GM06990 (cell line): ENCODE measurements at regions not wholly inside any gene's neighbourhood (a gene's known extent, or its start where the extent isn't known, plus 50 kb on each side); places are given as distances from the start of the nearest gene placed in this dataset.

Source experiments
- DNase-seq: peaks from one replicate; pipeline ENCODE4 v3.0.0-alpha.2; 2011; ENCODE audit not compliant: insufficient read length; ENCODE audit errors: extremely low read depth
- H3K27me3 ChIP-seq: replicated peaks from 2 replicates; pipeline ENCODE4 v1.6.0; 2011; ENCODE audit warnings: low read length; ENCODE audit not compliant: control insufficient read depth, insufficient read depth
- H3K36me3 ChIP-seq: 2 replicates; pipeline ENCODE4 v1.5.1; 2011; ENCODE audit warnings: low read length; ENCODE audit not compliant: control insufficient read depth, insufficient read depth
- H3K4me3 ChIP-seq: replicated peaks from 2 replicates; pipeline ENCODE4 v1.5.1; 2011; ENCODE audit warnings: low read depth, mild to moderate bottlenecking, control low read depth, low read length
- CTCF ChIP-seq: IDR thresholded peaks from 2 replicates; pipeline ENCODE4 v1.5.1; 2011; ENCODE audit warnings: low read length, control low read depth, mild to moderate bottlenecking, inconsistent platforms; ENCODE audit not compliant: insufficient read depth, poor library complexity, severe bottlenecking

GRCh38 chr2:215839309-215839708 is 174.0 kb downstream of the MREG start:
- no peak for DNase-seq
- no peak overlapping the region for H3K4me3 ChIP-seq
- H3K36me3 ChIP-seq = no peaks in the 10 kb centered on the region
- no peak for TF ChIP-seq CTCF
- H3K27me3 ChIP-seq = no peaks in the 10 kb centered on the region

GRCh38 chr2:215836881-215837280 is 176.5 kb downstream of the MREG start:
- Histone ChIP-seq H3K27me3 (no peaks in the 10 kb centered on the region), H3K4me3 (no peak overlapping the region), H3K36me3 (no peaks in the 10 kb centered on the region)
- no peak for DNase-seq
- no peak for TF ChIP-seq CTCF

GRCh38 chr2:215835657-215836056 is 177.7 kb downstream of the MREG start:
- Histone ChIP-seq H3K4me3 (no peak overlapping the region), H3K36me3 (no peaks in the 10 kb centered on the region), H3K27me3 (no peaks in the 10 kb centered on the region)
- TF ChIP-seq CTCF = no peak
- DNase-seq = no peak

GRCh38 chr2:215835231-215835630 is 178.1 kb downstream of the MREG start:
- TF ChIP-seq CTCF = no peak
- no peaks in the 10 kb centered on the region for H3K27me3 ChIP-seq
- no peaks in the 10 kb centered on the region for H3K36me3 ChIP-seq
- H3K4me3 ChIP-seq = no peak overlapping the region
- no peak for DNase-seq

GRCh38 chr2:215833531-215834162 is 179.7 kb downstream of the MREG start:
- no peak for TF ChIP-seq CTCF
- no peak for DNase-seq
- Histone ChIP-seq H3K36me3 (no peaks in the 10 kb centered on the region), H3K27me3 (no peaks in the 10 kb centered on the region), H3K4me3 (no peak overlapping the region)

- H3K36me3 ChIP-seq = no peaks in the 10 kb centered on the region
- H3K4me3 ChIP-seq = no peak overlapping the region
- no peak for TF ChIP-seq CTCF
- no peaks in the 10 kb centered on the region for H3K27me3 ChIP-seq
- no peak for DNase-seq
Measured at GRCh38 chr2:215832791-215833190, 180.6 kb downstream of the MREG start.
